ENCODE measurements at regions not wholly inside any gene's neighbourhood (a gene's known extent, or its start where the extent isn't known, plus 50 kb on each side); places are given as distances from the start of the nearest gene placed in this dataset.
"Not testable (repeated sequence)": the region's sequence is repeated elsewhere in the genome, so short reads cannot be mapped to it uniquely, and the experiment has no call there.

DNA sequence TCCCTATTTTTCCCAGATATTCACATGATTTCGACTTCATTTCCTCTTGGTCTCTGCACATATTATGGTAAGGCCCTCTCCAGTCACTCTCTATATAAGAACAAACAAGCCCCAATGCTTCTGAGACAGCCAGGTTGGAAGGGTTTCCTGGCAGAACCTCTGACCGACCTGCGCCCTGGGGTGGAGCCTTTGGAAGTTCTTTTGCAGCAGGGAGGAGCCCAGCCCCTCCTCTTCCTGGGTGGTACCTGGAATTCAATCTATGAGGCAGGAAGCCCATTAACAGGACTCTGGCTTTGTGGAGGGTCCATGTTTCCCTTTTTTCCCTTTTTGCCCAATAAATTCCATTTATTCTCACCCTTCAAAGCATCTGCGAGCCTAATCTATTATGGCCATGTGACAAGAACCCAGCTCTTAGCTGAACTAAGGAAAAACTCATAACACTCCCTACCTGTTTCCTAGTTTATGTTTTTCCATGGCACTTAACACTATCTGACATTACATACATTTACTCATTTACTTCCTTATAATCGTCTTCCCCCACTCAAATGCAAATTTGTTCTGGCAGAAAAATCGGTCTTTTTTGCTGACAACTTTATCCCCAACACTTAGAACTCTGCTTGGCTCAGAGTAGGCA is 92.5 kb upstream of the FRMD4A start:
- no peak for DNase-seq

GRCh38 chr10:14422431-14422830 is 91.7 kb upstream of the FRMD4A start:
- DNase-seq: no peak

DNA sequence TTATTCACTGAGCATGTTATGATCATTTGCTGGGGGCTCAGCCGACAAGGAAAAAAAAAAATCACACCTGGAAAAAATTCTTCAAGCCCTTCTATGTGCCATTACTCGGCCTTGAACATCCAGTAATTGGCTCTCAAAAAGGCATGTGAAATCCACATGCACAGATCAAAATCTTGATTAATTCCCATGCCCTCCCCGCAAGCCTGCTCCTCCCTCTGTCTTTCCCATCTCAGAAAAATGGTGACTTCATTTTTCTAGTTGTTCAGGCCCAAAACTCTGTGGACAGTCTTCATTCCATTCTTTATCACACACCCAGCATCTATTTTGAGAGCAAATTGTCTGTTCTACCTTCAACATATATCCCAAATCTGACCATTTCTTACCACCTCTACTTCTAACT is 91.2 kb upstream of the FRMD4A start:
- no peak for DNase-seq

- DNase-seq: not testable (repeated sequence)
These were observed 86.6 kb upstream of the FRMD4A start for GRCh38 chr10:14417336-14417735.

- DNase-seq: peak; percentile 55
These were observed 85.6 kb upstream of the FRMD4A start for GRCh38 chr10:14416308-14416700.

- no peak for DNase-seq
These were observed 85.1 kb upstream of the FRMD4A start for GRCh38 chr10:14415676-14416307.

GRCh38 chr10:14414901-14415300 is 84.2 kb upstream of the FRMD4A start:
- DNase-seq: peak; percentile 80

DNA sequence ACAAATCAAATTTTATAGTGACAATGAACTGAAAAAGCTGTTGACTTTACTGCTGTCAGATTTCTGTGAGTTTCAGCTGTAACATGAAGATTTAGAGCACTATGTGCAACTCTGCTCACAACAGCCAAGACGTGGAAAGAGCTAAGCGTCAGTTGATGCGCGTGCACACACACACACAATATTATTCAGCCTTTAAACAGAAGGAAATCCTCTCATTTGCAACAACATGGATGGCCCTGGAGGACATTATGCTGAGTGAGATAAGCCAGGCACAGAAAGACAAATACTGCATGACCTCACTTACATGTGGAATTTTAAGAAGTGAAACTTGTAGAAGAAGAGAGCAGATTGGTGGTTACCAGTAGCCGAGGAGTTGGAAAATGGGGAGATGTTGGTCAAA is 82.8 kb upstream of the FRMD4A start:
- no peak for DNase-seq

DNA sequence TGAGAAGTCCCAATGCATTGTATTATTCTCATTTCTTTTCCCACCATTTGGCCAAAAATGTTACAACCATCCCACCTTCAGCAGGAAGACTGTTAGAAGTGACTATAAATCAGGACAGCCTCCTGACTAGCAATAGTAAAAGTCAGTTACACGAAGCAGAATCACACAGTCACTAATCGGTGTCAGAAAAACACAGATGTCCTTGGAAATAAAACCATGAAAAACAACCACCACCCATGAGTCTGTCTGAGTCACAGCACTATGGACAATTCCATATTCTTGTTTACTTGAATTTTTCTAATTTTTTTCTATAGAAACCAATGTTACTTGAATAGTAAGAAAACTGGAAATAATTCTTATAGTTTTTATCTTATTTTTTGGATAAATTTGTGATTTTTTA is 81.9 kb upstream of the FRMD4A start:
- no peak for DNase-seq

DNA sequence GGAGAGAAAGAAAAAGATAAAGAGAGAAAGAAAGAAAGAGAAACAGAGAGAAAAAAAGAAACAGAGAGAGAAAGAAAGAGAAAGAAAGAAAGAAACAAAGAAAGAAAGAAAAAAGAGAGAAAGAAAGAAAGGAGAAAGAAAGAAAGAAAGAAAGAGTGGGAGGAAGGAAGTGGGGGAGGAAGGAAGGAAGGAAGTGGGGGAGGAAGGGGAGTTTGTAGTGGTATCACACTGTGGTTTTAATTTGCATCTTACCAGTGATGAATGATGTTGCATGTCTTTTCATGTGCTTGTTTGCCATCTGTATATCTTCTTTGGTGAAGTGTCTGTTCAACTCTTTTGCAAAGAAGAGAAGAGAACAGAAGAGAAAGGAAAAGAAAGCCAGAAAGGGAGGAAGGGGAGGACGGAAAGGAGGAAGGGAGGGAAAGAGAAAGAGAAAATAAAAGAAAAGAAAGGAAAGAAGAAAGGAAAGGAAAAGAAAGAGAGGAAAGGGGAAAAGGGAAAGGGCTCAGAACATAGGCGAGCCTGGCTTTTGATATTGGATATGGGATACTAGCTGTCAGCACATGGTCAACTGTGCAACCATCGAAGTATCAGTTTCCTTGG is 79.2 kb upstream of the FRMD4A start:
- DNase-seq: no peak

DNA sequence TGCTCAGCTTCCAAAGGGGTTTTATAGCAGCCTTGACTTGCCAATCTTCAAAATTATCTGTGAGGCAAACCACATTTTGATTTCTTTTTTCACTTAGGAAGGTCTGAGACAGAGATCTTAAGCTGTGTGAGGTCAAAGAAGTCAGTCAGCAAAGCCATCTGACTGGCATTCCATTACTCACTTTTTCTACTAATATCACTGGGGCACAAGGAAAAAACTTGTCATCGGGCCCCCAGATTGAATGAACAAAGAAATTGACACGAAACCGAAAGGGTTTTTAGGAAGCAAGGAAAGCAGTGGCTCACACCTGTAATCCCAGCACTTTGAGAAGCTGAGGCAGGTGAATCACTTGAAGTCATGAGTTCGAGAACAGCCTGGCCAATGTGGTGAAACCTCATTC is 78.5 kb upstream of the FRMD4A start:
- DNase-seq: no peak

GRCh38 chr10:14408139-14408538 is 77.4 kb upstream of the FRMD4A start:
- DNase-seq: no peak

- no peak for DNase-seq
These were observed 76.8 kb upstream of the FRMD4A start for GRCh38 chr10:14407567-14407966.

DNA sequence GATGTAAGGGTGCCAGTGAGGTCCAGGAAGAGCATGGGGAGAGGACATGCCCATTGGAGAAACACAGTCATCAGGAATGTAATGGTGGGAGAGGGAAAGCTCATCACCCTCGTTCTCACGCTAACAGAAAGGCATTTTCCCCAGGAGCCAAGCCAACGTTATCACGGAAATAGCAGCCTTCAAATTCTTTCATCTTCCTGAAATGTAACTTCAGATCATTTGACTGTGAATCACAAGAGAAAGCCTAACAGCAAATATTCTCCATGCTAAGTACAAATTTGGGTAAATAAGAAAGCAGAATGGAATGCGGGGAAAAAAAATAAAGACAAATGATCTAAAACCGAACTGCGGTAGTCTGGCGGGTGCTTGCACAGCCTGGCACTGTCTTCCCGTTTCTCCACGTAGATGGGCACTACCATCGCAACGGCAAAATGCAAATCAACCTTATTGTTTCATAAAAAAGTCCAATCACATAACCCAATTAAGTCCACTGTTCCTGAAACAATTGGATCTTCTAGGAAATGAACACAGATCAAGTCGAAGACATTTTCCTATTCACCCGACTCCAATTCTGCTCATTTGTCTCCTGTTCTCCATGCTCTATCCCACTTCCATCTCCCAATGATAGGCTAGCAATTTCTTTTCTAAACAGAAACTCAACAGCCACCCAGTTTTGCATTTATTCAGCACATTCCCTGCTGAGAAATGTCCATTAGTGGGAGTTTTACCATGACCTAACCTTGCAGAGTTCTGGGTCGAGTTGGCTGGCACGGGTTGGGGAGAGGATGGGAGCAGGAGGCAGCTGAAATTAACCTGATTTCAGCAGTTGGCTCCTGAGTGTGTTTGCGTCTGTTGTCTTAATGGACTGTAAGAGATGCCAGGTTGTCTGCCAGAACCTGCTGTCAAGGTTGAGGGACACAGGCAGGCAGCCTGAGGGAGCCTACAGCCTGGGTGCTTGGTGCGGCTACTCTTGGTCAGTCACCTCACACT is 74.6 kb upstream of the FRMD4A start:
- peak; percentile 96 for DNase-seq

DNA sequence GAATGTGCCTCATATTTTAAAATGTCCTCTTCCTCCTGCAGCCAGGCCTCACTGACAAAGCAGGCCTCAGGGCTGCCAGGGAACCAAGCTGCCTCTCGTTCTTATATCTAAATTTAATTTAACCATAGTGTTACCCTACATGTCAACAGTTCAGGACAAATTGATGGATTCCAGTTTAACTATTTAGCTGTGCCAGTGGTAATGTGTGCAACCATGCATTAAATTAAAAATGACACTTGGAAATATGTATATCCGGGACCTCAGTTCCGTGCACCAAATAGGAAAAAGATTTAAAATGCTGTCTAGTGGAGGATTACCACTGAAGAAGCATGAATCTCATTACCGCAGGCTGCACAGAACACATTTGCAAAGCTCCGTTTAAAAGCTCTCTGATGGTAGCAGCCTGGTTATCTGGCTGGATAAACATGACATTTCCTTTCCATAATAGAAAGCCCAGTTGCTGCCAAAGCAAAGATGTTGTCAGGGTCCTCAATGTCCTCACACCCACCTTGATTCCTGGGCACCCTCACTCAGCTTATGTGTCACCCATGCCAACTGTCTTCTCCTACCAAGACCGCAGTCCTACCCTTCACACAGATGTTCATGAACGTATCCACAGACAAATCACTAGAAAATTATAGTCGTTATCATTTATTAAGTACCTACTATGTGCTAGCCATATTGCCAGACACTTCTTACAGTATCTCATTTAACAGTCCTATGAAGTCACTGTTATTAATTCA is 73.3 kb upstream of the FRMD4A start:
- DNase-seq: no peak

DNA sequence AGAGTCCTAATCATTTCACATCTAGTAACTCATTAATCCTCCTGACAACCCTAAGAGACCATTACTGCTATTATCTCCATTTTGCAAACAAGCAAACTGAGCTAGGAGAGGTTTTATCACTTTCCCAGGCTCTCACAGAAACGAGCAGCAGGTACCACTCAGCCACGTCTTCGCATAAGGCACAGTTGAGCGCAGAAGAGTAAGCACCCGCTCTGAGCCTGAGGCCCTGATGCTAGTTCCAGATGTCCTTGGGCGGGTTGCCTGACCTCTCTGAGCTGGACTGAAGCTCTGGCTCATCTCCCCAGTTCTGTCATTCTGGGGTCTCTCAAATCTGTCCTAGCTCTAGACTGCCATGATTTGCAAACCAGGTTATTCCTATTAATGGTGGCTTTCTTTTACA is 72.6 kb upstream of the FRMD4A start:
- no peak for DNase-seq

- DNase-seq: peak; percentile 53
These were observed 68.9 kb upstream of the FRMD4A start for GRCh38 chr10:14399641-14400040.

DNA sequence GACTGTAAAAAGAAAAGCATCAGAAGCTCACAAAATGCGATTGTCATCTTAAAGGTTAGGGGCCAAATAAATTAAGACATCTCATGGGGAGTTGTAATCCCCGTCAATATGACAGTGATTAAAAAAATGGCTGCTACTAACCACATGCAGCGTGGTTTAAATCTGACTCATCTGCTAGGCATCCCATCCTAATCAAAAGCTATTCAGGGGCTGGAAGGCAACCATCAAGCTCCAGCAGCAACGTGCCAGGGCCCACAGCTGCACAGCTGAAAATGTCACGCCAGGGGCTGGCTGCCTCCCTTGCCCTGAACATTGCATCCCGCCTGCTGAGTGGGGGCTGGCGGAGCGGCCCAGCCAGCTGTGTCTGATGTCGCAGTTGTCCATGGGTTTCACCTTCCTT is 66.3 kb upstream of the FRMD4A start:
- peak; percentile 99 for DNase-seq

- DNase-seq: no peak
These were observed 65.8 kb upstream of the FRMD4A start for GRCh38 chr10:14396411-14397048.

DNA sequence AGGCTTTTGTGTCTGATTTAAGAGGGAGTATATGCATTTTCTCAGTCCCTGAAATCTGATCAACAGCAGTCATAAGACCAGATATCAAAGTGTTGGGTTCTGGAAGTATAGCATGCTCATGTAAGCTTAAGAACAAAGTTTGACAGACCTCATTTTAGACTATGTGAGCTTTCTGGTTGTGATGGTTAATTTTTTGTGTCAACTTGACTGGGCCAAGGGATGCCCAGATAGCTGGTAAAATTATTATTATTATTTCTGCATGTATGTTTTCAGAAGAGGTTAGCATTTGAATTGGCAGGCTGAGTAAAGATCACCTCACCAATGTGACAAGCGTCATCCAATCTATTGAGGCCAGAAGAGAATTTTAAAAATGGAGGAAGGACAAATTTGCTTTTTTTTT is 63.5 kb upstream of the FRMD4A start:
- no peak for DNase-seq

DNA sequence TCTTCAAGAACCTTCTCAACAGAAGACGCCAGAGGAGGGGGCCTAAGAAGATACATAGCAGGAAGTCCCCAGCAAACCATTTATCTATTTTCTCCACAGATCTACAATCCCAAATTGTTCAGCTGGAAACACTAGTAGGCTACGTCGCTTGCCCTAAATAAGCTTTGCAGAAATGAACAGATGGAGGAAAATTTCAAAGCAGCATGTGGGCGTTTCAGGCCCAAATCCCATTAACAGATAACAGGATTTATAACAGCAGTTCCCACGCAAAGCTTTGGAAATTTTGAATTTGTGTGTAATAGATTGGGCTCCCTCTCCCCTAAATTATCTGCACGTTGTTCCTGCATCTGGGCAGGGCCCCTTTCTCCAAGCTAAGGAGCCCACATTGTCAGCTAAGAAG is 60.6 kb upstream of the FRMD4A start:
- no peak for DNase-seq

GRCh38 chr10:14389981-14390590 is 59.4 kb upstream of the FRMD4A start:
- DNase-seq: no peak
